ENCODE measurements at regions not wholly inside any gene's neighbourhood (a gene's known extent, or its start where the extent isn't known, plus 50 kb on each side); places are given as distances from the start of the nearest gene placed in this dataset.

DNA sequence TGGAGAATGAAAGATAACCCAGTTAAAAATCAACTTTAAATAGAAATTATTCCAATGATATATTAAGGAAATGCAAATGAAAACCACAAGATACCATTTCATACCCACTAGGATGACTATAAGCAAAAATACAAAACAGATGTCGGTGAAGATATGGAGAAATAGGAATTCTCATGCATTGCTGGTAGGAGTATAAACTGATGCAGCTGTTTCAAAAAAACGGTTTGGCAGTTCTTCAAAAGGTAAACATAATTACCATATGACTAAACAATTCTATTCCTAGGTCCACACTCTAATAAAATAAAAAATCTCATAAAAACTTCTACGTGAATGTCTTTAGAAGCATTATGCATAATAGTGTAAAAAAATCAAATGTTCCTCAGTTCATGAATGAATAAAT, 763.3 kb upstream of the BRINP3 start (continued):
- TF ChIP-seq POLR2AphosphoS5 (IDR thresholded peaks at IDR 0.05; ENCODE audit: low read length) (no peak), KDM1A (IDR thresholded peaks at IDR 0.05; ENCODE audit: borderline replicate concordance) (no peak), ETV6 (conservative IDR thresholded peaks at IDR 0.05 in 1 of 2, IDR thresholded peaks at IDR 0.05 in 1 of 2; ENCODE audit: borderline replicate concordance in 1 of 2, low read depth in 1 of 2) (no peak), PRDM15 (CRISPR knock-in tag; IDR thresholded peaks at IDR 0.05) (no peak), NR2F1 (conservative IDR thresholded peaks at IDR 0.05) (no peak), USF1 (IDR thresholded peaks at IDR 0.05; ENCODE audit: borderline replicate concordance, extremely low read length, insufficient read depth, low read depth, low read length) (no peak)
- TF ChIP-seq, protein P1, sequence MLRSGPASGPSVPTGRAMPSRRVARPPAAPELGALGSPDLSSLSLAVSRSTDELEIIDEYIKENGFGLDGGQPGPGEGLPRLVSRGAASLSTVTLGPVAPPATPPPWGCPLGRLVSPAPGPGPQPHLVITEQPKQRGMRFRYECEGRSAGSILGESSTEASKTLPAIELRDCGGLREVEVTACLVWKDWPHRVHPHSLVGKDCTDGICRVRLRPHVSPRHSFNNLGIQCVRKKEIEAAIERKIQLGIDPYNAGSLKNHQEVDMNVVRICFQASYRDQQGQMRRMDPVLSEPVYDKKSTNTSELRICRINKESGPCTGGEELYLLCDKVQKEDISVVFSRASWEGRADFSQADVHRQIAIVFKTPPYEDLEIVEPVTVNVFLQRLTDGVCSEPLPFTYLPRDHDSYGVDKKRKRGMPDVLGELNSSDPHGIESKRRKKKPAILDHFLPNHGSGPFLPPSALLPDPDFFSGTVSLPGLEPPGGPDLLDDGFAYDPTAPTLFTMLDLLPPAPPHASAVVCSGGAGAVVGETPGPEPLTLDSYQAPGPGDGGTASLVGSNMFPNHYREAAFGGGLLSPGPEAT (IDR thresholded peaks at IDR 0.05; ENCODE audit: low read depth) = no peak

All from GM12878 (cell line).